ENCODE measurements at regions not wholly inside any gene's neighbourhood (a gene's known extent, or its start where the extent isn't known, plus 50 kb on each side); places are given as distances from the start of the nearest gene placed in this dataset.

- TF ChIP-seq SPI1 (IDR thresholded peaks at IDR 0.05; ENCODE audit: low read depth, low read length) (no peak), POLR2A (IDR thresholded peaks at IDR 0.05; ENCODE audit: low read depth, low read length) (no peak), TAF1 (IDR thresholded peaks at IDR 0.05; ENCODE audit: low read depth, low read length) (no peak), POLR2AphosphoS5 (IDR thresholded peaks at IDR 0.05; ENCODE audit: low read depth, low read length) (no peak), POU2F2 (IDR thresholded peaks at IDR 0.05; ENCODE audit: low read depth, low read length) (no peak), PAX5 (IDR thresholded peaks at IDR 0.05; ENCODE audit: insufficient read depth, low read length, severe bottlenecking) (no peak)
These were observed 141.5 kb downstream of the AKAP11 start for GRCh38 chr13:42413484-42413815.

Measured in GM12891 (cell line).